ENCODE measurements at regions not wholly inside any gene's neighbourhood (a gene's known extent, or its start where the extent isn't known, plus 50 kb on each side); places are given as distances from the start of the nearest gene placed in this dataset.

- TF ChIP-seq ATF6 (CRISPR knock-in tag; conservative IDR thresholded peaks at IDR 0.05) = no peak
These were observed 841.9 kb downstream of the OTOL1 start (continued) for GRCh38 chr3:162338514-162338913.

DNA sequence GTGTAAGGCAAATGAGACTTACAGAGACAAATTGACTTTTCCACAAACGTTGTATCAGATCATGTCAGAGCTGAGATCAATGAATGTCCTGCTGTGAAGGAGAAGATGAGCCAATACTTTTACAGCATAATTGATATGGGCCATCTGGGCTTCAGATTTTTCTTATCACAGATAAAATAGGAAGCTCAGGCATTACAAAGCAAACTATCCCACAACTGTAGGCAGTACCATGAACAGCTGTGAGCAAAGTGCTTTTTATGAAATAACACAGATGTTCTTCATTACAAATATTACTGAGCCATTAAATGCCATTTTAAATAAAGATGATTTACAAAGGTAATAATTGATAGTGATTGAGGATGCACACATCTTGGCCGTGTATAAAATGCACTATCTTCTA lies 852.3 kb downstream of the OTOL1 start:
- ATAC-seq = no peak
- CTCF ChIA-PET (ENCODE audit: low intra/inter-chr PET ratio, low total read pairs) = no interaction called here
- TF ChIP-seq ZNF260 (CRISPR knock-in tag; IDR thresholded peaks at IDR 0.05; ENCODE audit: borderline replicate concordance, low read depth) (no peak), BRD4 (CRISPR knock-in tag; IDR thresholded peaks at IDR 0.05) (no peak), ZNF253 (CRISPR knock-in tag; IDR thresholded peaks at IDR 0.05; ENCODE audit: borderline replicate concordance) (no peak), ZNF572 (CRISPR knock-in tag; IDR thresholded peaks at IDR 0.05) (no peak), KMT2A (CRISPR knock-in tag; IDR thresholded peaks at IDR 0.05) (no peak), ZNF546 (CRISPR knock-in tag; conservative IDR thresholded peaks at IDR 0.05) (no peak), SMC3 (IDR thresholded peaks at IDR 0.05; ENCODE audit: low read length) (no peak), ARNT (IDR thresholded peaks at IDR 0.05) (no peak), CHD2 (IDR thresholded peaks at IDR 0.05; ENCODE audit: low read depth, low read length) (no peak), SPEN (CRISPR knock-in tag; IDR thresholded peaks at IDR 0.05; ENCODE audit: low read depth) (no peak), RARA (CRISPR knock-in tag; IDR thresholded peaks at IDR 0.05) (no peak)
- Histone ChIP-seq H4K20me1 (ENCODE audit: insufficient read depth, low read length) (no peaks in the 10 kb centered on the region), H3K27me3 (ENCODE audit: control insufficient read depth in 1 of 2, insufficient read depth in 2 of 2, low read length in 2 of 2) (no peaks in the 10 kb centered on the region), H3K9ac (ENCODE audit: insufficient read depth, low read depth, low read length) (no peak overlapping the region), H3K4me3 (replicated peaks in 1 of 3; ENCODE audit: insufficient read depth in 1 of 3, low read depth in 2 of 3, low read length in 3 of 3) (no peak overlapping the region), H3K27ac (ENCODE audit: extremely low read length, insufficient read depth, low read length) (no peak overlapping the region), H2AFZ (ENCODE audit: low read length) (no peak overlapping the region), H3K36me3 (replicated peaks in 1 of 2; ENCODE audit: control insufficient read depth in 1 of 2, insufficient read depth in 2 of 2, low read length in 2 of 2) (no peaks in the 10 kb centered on the region), H3K9me3 (ENCODE audit: low read length) (peaks cover 12% of the 10 kb centered on the region; the same call in 1 of the 2 replicates), H3K4me1 (ENCODE audit: insufficient read depth, low read length) (no peaks in the 10 kb centered on the region), H3K79me2 (ENCODE audit: insufficient read depth, low read length) (no peaks in the 10 kb centered on the region), H3K4me2 (ENCODE audit: low read depth, low read length) (no peak overlapping the region)
- WGBS (ENCODE audit: low lambda C conversion rate) = 3% methylated on average over 2 of the region's 2 CpGs
- in situ Hi-C loops (cut with HindIII; ENCODE audit: extremely low pct_ligation_motif_present, low pct_unique_long_range_greater_than_20kb) = no loop called here
- POLR2A ChIA-PET = no interaction called here
- intact Hi-C loops (cut with micrococcal nuclease; ENCODE audit: unreplicated experiment) = no loop called here
- no TSS peak for BruUV-seq (replicated peaks)
- DNase-seq (ENCODE audit: low spot score) = no peak
- FAIRE-seq = no peak

All from HepG2 (cell line).